Hematopoietic multipotent progenitor cell (in vitro differentiated cells): ENCODE measurements at regions not wholly inside any gene's neighbourhood (a gene's known extent, or its start where the extent isn't known, plus 50 kb on each side); places are given as distances from the start of the nearest gene placed in this dataset.
"Not testable (repeated sequence)": the region's sequence is repeated elsewhere in the genome, so short reads cannot be mapped to it uniquely, and the experiment has no call there.

ENCODE experiments used
- DNase-seq, 3 donors: peaks; one replicate each; pipeline ENCODE4 v3.0.0-alpha.2; 2011 to 2015; ENCODE audit warnings: low read depth in 2 of 3, low spot score in 2 of 3

GRCh38 chr2:89947208-89947815, 1255.8 kb downstream of the RPIA start:
- not testable (repeated sequence) for DNase-seq

DNA sequence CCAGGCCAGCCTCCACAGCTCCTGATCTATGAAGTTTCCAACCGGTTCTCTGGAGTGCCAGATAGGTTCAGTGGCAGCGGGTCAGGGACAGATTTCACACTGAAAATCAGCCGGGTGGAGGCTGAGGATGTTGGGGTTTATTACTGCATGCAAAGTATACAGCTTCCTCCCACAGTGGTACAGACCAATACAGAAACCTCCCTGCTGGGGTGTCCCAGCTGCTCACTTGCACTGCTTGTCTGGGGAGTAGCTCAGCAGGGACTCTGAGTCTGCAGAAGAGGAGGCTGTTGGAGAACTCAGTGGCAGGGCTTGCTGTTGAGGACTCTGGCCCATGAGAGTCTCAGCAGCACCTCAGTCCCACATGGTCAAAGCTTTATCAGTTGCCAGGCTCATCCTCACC, 1256.6 kb downstream of the RPIA start:
- DNase-seq, result not testable (repeated sequence)

GRCh38 chr2:89950807-89951206, 1259.3 kb downstream of the RPIA start:
- not testable (repeated sequence) for DNase-seq

DNA sequence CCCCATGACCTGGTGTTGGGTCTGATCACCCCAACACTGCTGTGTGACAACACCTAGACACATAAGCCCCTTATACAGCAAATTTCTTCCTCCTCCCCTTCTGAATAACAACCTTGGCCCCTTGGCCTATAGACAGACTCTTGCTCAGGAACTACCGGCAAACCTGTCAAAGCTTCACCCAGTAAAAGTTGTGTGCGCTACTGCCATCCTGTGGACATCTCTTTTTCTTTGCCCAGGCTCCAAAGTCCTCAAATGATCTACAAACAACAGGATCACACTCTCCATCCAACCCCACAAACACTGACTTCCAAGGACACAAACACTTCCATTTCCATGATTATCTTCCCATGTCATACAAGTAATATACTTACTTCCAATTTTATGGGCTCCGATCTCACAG, 1265.8 kb downstream of the RPIA start:
- DNase-seq, result peak in 2 of 3 donors; percentile 13 to 52

GRCh38 chr2:89959729-89960378, 1268.4 kb downstream of the RPIA start:
- not testable (repeated sequence) for DNase-seq

DNA sequence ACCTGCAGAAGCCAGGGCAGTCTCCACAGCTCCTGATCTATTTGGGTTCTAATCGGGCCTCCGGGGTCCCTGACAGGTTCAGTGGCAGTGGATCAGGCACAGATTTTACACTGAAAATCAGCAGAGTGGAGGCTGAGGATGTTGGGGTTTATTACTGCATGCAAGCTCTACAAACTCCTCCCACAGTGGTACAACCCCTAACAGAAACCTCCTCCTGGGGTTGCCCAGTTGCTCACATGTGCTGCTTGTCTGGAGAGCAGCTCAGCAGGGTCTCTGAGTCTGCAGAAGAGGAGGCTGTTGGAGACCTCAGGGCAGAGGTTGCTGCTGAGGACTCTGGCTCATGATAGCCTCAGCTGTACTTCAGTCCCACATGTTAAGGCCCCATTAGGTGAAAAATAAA, 1269.1 kb downstream of the RPIA start:
- not testable (repeated sequence) for DNase-seq

DNA sequence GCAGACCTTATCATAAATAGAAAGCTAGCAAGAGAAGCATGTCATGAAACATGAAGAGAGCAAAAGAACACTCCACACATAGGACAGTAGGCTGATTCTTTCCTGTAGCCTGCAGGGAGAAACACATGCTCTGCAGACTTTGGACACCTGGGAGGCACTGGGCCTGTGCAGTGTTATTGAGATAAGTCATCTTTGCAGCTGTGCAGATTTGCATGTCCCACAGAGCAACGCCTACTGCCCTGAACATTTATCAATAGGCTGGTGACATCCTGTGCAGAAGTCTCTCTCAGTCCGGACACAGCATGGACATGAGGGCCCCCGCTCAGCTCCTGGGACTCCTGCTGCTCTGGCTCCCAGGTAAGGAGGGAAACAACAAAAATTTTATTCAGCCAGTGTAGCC, 1277.1 kb downstream of the RPIA start:
- DNase-seq, result not testable (repeated sequence)

DNA sequence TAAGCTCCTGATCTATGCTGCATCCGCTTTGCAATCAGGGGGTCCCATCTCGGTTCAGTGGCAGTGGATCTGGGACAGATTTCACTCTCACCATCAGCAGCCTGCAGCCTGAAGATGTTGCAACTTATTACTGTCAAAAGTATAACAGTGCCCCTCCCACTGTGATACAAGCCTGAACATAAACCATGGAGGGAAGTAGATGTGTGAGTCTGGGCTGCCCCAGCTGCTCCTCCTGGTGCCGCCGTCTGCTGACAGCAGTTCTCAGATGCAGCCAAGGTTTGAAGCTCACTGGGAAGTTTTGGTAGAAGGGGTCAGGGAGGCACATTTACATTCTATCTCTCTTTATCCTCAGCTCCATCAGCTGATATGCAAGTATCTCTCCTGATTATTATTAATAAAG, 1277.7 kb downstream of the RPIA start:
- DNase-seq, result peak in 2 of 3 donors; percentile 3 to 24

GRCh38 chr2:89973849-89974248, 1282.4 kb downstream of the RPIA start:
- not testable (repeated sequence) for DNase-seq

DNA sequence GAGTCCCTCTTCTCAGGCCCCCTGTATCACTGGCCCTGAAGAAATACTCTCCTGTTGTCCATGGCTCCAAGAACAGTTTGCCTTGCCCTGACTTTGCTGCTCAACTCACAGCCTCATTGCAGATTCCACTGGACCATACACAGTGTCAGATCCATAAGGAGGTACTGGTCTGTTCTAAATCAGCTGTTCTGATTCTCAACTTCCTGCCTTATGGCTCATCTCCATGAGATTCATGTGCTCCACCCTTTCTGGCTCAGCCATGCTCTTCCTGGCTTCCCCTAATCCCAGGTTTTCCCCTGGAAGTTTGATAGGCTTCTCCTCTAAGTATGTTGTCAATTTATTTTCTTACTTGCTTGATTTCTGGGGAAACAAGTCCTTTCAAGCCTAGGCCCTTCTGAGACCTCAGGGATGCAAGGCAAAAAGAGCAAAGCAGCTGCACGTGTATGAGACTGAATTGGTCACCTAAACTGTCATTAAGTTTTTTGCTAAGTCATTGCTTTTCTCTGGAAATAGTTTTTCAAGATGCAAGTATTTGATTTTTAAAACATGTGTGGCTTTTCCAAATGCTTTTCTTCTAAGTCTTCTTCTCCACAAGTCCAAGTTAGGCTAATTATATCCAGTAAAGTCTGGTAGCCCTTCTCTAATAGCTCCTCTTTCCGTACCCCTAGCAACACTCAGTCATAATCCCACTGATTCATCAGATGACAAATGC, 1288.5 kb downstream of the RPIA start:
- not testable (repeated sequence) for DNase-seq

GRCh38 chr2:89982246-89982645, 1290.8 kb downstream of the RPIA start:
- not testable (repeated sequence) for DNase-seq

DNA sequence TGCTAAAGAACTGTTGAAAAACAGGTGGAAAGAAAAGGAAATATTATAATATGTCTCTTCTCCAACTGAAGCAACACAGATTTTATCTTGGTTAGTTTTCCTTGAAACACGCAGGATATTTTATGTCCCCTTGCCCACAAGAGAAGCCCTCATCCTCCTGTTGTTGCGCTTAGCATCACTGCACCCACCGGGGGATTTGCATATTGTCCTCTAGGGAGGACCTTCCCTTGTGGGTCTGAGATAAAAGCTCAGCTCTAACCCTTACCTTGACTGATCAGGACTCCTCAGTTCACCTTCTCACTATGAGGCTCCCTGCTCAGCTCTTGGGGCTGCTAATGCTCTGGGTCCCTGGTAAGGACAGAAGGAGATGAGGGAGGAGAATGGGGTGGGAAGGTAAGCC, 1294.2 kb downstream of the RPIA start:
- not testable (repeated sequence) for DNase-seq

DNA sequence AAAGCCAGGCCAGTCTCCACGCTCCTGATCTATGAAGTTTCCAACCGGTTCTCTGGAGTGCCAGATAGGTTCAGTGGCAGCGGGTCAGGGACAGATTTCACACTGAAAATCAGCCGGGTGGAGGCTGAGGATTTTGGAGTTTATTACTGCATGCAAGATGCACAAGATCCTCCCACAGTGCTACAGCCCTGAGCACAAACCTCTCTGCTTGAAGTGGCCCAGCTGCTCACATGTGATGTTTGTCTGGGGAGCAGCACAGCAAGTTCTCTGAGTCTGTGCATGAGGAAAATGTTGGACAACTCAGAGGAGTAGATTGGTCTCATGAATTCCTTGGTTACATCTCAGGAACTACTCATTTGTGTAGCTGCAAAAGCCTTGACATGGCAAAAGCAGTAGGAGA, 1295.1 kb downstream of the RPIA start:
- DNase-seq, result not testable (repeated sequence)

DNA sequence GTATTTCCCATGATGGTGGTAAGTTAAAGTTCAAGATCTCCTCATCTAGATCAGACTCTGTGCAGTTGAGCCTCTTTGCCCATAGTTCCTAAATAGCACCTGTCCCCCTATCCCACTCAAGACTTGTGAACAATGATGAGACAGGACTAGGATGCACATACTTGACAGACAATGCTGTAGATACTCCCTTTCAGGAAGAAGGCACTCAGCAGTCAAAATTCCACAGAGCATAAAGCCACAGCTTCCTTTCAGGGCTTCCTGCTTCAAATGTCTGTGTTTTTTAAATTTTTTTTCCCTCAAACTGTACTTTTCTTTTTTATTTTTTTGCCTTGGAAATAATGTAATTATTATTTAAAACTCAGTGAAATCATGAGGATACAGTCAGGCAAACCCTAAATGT, 1305.3 kb downstream of the RPIA start:
- DNase-seq, result not testable (repeated sequence)

GRCh38 chr2:90004553-90004952, 1313.1 kb downstream of the RPIA start:
- not testable (repeated sequence) for DNase-seq

DNA sequence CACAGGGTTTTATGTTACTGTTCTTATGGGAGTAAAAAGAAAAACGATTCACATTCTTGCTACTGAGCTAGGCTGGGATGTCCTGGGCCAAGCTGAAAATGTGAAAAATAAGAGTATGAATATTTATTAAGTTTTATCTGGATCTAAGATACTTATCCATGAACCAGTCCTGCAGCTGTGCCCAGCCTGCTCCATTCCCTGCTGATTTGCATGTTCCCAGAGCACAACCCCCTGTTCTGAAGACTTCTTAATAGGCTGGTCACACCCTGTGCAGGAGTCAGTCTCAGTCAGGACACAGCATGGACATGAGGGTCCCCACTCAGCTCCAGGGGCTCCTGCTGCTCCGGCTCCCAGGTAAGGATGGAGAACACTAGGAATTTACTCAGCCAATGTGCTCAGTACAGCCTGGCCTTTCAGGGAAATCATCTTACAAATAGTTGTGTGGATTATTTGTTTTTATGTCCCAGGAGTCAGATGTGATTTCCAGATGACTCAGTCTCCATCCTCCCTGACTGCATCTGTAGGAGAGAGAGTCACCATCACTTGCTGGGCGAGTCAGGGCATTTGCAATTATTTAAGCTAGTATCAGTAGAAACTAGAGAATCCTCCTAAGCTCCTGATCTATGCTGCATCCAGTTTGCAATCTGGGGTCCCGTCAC, 1319.1 kb downstream of the RPIA start:
- not testable (repeated sequence) for DNase-seq

DNA sequence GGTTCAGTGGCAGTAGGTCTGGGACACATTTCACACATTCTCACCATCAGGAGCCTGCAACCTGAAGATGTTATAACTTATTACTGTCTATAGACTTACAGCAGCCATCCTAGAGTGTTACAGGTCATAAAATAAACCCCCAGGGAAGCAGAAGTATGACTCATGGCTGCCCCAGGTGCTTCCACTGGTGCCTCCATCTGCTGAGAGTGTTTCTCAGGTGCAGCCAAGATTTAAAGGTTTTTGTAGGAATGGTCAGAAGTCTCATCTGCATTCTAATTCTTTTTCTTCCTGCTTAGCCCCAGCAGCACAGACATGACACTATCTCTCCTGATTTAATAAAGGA, 1319.6 kb downstream of the RPIA start:
- not testable (repeated sequence) for DNase-seq

GRCh38 chr2:90019908-90020307, 1328.4 kb downstream of the RPIA start:
- not testable (repeated sequence) for DNase-seq

DNA sequence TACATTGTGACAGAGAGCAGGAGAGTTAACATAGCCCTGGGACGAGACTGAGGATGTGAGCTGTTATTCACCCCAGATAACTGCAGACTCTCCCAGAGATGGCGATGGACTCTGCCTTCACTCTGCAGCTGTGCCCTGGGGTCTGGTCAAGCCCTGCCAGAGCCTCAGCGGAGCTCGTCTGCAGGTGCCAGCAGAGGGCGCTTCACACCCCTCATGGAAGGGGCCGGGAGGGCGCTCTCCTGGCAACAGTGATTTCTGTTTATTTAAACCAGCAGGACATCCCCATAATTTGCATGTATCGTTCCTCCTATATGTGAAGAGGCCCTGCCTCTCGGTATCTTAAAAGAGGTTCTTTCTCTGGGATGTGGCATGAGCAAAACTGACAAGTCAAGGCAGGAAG, 1329.8 kb downstream of the RPIA start:
- DNase-seq, result not testable (repeated sequence)

DNA sequence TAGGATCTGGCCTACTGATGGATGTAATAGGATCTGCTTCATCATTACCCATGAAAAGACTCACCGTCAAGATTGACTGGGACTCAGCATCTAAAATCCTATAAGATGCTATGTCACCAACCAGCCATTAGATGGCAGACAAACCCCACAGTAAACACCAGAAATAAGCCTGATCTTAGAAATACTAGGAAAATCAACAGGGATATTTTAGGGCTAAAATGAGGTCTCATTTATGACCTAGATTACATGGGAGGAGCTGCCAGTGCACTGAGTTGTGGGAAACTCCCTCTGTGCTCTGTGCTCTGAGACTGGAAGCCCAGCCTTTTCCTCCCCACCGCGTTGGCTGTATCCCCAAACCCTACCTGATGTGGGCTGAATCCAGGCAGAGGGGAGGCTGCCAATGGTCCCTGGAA, 1335.8 kb downstream of the RPIA start:
- DNase-seq, result not testable (repeated sequence)

DNA sequence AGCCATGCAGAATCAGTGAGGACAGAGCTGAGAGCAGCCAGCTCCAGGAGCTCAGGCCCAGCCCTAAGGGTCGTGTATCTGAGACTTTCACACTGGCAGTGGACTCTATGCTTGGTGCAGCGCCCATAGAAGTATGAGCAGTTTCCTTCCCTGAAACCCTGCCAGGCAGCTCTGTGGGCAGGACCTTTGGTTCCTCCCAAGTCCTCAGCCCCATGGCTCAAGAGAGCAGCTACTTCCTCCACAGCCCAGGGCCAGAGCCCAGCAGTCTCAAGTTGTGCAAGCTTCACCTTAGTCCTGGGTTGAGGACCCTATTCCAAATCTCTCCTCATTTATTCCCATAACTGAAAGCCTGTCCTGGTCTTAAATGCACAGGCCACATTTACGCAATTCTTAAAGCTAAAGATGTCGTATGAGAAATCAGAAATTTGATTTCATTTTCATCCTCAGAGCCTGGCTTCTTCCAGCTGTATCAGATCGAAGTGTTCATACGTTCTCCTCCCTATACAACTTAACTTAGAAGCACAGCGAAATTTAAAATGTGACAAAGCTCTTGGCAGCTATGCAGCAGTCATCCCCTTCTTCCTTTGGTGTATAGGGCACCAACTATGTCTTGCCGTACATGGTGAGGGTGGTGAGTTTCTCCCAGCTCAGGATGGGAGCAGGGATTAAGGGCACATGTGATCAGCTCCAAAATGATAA, 1337.1 kb downstream of the RPIA start:
- DNase-seq, result peak in 1 of 3 donors; percentile 44
